ENCODE measurements at regions not wholly inside any gene's neighbourhood (a gene's known extent, or its start where the extent isn't known, plus 50 kb on each side); places are given as distances from the start of the nearest gene placed in this dataset.

GRCh38 chr5:175775416-175775815 is 96.0 kb upstream of the CPLX2 start:
- Histone ChIP-seq H3K9me3 (no peaks in the 10 kb centered on the region), H3K4me3 (no peak overlapping the region), H3K36me3 (no peaks in the 10 kb centered on the region), H3K27ac (no peak overlapping the region), H3K4me1 (peaks cover 0 to 11% (median 3%) of the 10 kb centered on the region in 6 donors), H3K27me3 (replicated peaks in 1 of 7) (peaks cover 0 to 57% (median 17%) of the 10 kb centered on the region in 7 donors)
- 84 to 90% (median 89%) methylated on average over 7 of the region's 7 CpGs for WGBS, 5 donors
- intact Hi-C loops (cut with DNase I; ENCODE audit: low total_unique reads) = no loop called here
- no peak for DNase-seq
- no peak for TF ChIP-seq POLR2AphosphoS5 (IDR thresholded peaks at IDR 0.05)
- no peak for TF ChIP-seq POLR2A (IDR thresholded peaks at IDR 0.05)
- TF ChIP-seq CTCF (IDR thresholded peaks at IDR 0.05 in 8 of 11, conservative IDR thresholded peaks at IDR 0.05 in 3 of 11) = no peak

GRCh38 chr5:175778951-175779503 is 92.4 kb upstream of the CPLX2 start:
- Histone ChIP-seq H3K4me3 (no peak overlapping the region), H3K4me1 (no peaks in the 10 kb centered on the region), H3K27ac (no peak overlapping the region), H3K27me3 (replicated peaks in 1 of 7) (peaks cover 0 to 31% (median 4%) of the 10 kb centered on the region in 7 donors), H3K9me3 (no peaks in the 10 kb centered on the region), H3K36me3 (no peaks in the 10 kb centered on the region)
- intact Hi-C loops (cut with DNase I; ENCODE audit: low total_unique reads) = no loop called here
- WGBS, 5 donors = 70 to 83% (median 74%) methylated on average over 7 of the region's 7 CpGs
- TF ChIP-seq POLR2A (IDR thresholded peaks at IDR 0.05) (no peak), POLR2AphosphoS5 (IDR thresholded peaks at IDR 0.05) (no peak), CTCF (IDR thresholded peaks at IDR 0.05 in 8 of 11, conservative IDR thresholded peaks at IDR 0.05 in 3 of 11) (no peak)
- no peak for DNase-seq

- Histone ChIP-seq H3K4me3 (no peak overlapping the region), H3K9me3 (no peaks in the 10 kb centered on the region), H3K36me3 (no peaks in the 10 kb centered on the region), H3K27ac (no peak overlapping the region), H3K27me3 (replicated peaks in 1 of 7) (peaks cover 0 to 54% (median 0%) of the 10 kb centered on the region in 7 donors), H3K4me1 (no peaks in the 10 kb centered on the region)
- TF ChIP-seq POLR2AphosphoS5 (IDR thresholded peaks at IDR 0.05) = no peak
- no peak for TF ChIP-seq POLR2A (IDR thresholded peaks at IDR 0.05)
- TF ChIP-seq CTCF (IDR thresholded peaks at IDR 0.05 in 8 of 11, conservative IDR thresholded peaks at IDR 0.05 in 3 of 11) = no peak
- DNase-seq = no peak
- intact Hi-C loops (cut with DNase I; ENCODE audit: low total_unique reads) = no loop called here
Observed at GRCh38 chr5:175783739-175784138, 87.6 kb upstream of the CPLX2 start.

GRCh38 chr5:175784230-175784629 is 87.1 kb upstream of the CPLX2 start:
- TF ChIP-seq POLR2A (IDR thresholded peaks at IDR 0.05) = no peak
- TF ChIP-seq CTCF (IDR thresholded peaks at IDR 0.05 in 8 of 11, conservative IDR thresholded peaks at IDR 0.05 in 3 of 11) = no peak
- no peak for TF ChIP-seq POLR2AphosphoS5 (IDR thresholded peaks at IDR 0.05)
- no peak for DNase-seq
- Histone ChIP-seq H3K36me3 (no peaks in the 10 kb centered on the region), H3K27ac (no peak overlapping the region), H3K4me3 (no peak overlapping the region), H3K9me3 (no peaks in the 10 kb centered on the region), H3K27me3 (replicated peaks in 1 of 7) (peaks cover 0 to 58% (median 0%) of the 10 kb centered on the region in 7 donors), H3K4me1 (no peaks in the 10 kb centered on the region)
- 70 to 90% (median 84%) methylated on average over 1 of the region's 1 CpG for WGBS, 5 donors
- intact Hi-C loops (cut with DNase I; ENCODE audit: low total_unique reads) = no loop called here
